ENCODE measurements at regions not wholly inside any gene's neighbourhood (a gene's known extent, or its start where the extent isn't known, plus 50 kb on each side); places are given as distances from the start of the nearest gene placed in this dataset.

DNA sequence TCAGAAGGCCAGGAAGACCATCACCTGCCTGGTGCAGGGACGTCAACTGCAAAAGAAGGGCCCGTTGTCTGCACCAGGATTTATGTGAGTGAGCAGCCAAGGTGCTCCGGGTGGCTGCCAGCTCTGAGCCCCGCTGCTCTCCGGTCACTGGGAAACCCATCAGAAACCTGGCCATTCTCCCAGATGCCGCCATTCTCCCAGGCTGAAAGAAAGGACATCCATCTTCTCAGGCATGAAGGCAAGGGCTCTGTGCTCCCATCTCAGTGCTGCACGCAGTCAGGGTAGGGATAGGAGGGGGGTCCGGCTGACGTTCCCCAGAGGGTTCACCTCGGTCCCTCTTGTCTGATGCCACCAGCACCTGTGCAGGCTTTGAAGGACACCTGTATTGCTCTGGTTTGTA lies 158.4 kb downstream of the ERCC6L2 start:
- H2AFZ ChIP-seq (ENCODE audit: low read depth) = no peak overlapping the region
- no peaks in the 10 kb centered on the region for H4K20me1 ChIP-seq (ENCODE audit: insufficient read depth)
- no peak overlapping the region for H3K4me2 ChIP-seq
- H3K9ac ChIP-seq = no peak overlapping the region
- no peaks in the 10 kb centered on the region for H3K4me1 ChIP-seq (ENCODE audit: low read depth, poor library complexity, severe bottlenecking)
- no peak for TF ChIP-seq CTCF (conservative IDR thresholded peaks at IDR 0.05; ENCODE audit: low read depth, low read length)
- no peaks in the 10 kb centered on the region for H3K36me3 ChIP-seq (ENCODE audit: insufficient read depth)
- H3K79me2 ChIP-seq (ENCODE audit: insufficient read depth, low read depth) = no peaks in the 10 kb centered on the region
- H3K4me3 ChIP-seq (IDR thresholded peaks at IDR 0.05; ENCODE audit: insufficient read depth, low read depth, low read length) = no peak overlapping the region
- no peaks in the 10 kb centered on the region for H3K27me3 ChIP-seq (ENCODE audit: insufficient read depth, low read depth)
- H3K27ac ChIP-seq = no peak overlapping the region

- no peaks in the 10 kb centered on the region for H3K79me2 ChIP-seq (ENCODE audit: insufficient read depth, low read depth)
- no peak overlapping the region for H3K4me2 ChIP-seq
- H3K36me3 ChIP-seq (ENCODE audit: insufficient read depth) = no peaks in the 10 kb centered on the region
- H4K20me1 ChIP-seq (ENCODE audit: insufficient read depth) = no peaks in the 10 kb centered on the region
- H3K27me3 ChIP-seq (ENCODE audit: insufficient read depth, low read depth) = no peaks in the 10 kb centered on the region
- H3K4me3 ChIP-seq (IDR thresholded peaks at IDR 0.05; ENCODE audit: insufficient read depth, low read depth, low read length) = no peak overlapping the region
- no peak for TF ChIP-seq CTCF (conservative IDR thresholded peaks at IDR 0.05; ENCODE audit: low read depth, low read length)
- H3K27ac ChIP-seq = no peak overlapping the region
- H3K9ac ChIP-seq = no peak overlapping the region
- H2AFZ ChIP-seq (ENCODE audit: low read depth) = no peak overlapping the region
- no peaks in the 10 kb centered on the region for H3K4me1 ChIP-seq (ENCODE audit: low read depth, poor library complexity, severe bottlenecking)
Observed at GRCh38 chr9:96031916-96032534, 156.5 kb downstream of the ERCC6L2 start.

DNA sequence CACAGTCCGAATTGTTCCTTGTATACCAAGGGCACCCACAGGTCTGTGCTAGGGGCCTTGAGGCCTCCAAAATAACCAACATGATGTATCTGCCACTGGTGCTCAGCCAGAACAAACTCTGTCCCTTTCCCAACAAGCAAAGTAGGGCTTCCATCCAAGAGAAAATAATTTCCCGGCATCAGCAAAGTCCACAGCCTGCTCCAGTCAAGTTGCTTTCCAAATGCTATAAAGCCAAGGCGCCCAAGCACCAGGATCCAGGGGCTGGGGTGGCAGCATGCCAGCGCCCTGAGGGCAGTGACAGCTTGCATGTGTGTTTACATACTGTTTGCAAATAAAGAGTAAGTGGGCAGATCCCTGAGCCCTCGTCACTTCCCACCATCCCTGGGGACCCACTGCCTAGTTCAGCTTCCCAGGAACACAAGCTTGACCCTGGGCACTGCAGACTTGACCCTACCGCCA lies 155.9 kb downstream of the ERCC6L2 start:
- no peak for TF ChIP-seq CTCF (conservative IDR thresholded peaks at IDR 0.05; ENCODE audit: low read depth, low read length)
- Histone ChIP-seq H3K4me2 (no peak overlapping the region), H3K27ac (no peak overlapping the region)

DNA sequence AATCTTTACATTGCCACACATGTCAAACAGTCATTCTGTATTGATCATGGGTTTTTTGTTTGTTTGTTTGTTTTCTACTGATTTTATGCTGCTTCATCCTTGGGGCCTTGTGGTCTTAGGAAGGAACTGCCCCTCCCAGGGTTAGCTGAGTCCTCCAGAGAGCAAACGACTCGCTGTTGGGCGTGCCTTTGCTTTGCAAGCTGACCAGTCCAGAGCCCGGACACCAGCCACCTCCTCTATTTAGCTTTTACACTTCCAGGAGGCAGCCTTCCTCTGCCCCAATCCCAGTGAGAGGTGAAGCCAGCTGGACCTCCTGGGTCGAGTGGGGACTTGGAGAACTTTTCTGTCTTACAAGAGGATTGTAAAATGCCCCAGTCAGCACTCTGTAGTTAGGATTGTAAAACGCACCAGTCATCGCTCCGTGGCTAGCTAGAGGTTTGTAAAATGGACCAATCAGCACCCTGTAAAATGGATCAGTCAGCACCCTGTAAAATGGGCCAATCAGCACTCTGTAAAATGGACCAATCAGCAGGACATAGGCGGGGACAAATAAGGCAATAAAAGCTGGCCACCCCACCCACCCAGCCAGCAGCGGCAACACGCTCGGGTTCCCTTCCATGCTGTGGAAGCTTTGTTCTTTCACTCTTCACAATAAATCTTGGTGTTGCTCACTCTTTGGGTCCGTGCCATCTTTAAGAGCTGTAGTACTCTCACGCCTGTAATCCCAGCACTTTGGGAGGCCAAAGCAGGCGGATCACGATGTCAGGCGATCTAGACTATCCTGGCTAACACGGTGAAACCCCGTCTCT lies 154.4 kb downstream of the ERCC6L2 start:
- H3K27me3 ChIP-seq (ENCODE audit: insufficient read depth, low read depth) = no peaks in the 10 kb centered on the region
- no peak overlapping the region for H3K9ac ChIP-seq
- H3K4me3 ChIP-seq (IDR thresholded peaks at IDR 0.05; ENCODE audit: insufficient read depth, low read depth, low read length) = no peak overlapping the region
- no peaks in the 10 kb centered on the region for H4K20me1 ChIP-seq (ENCODE audit: insufficient read depth)
- no peak overlapping the region for H2AFZ ChIP-seq (ENCODE audit: low read depth)
- no peaks in the 10 kb centered on the region for H3K36me3 ChIP-seq (ENCODE audit: insufficient read depth)
- H3K4me1 ChIP-seq (ENCODE audit: low read depth, poor library complexity, severe bottlenecking) = no peaks in the 10 kb centered on the region
- no peak overlapping the region for H3K27ac ChIP-seq
- no peaks in the 10 kb centered on the region for H3K79me2 ChIP-seq (ENCODE audit: insufficient read depth, low read depth)
- TF ChIP-seq CTCF (conservative IDR thresholded peaks at IDR 0.05; ENCODE audit: low read depth, low read length) = no peak
- no peak overlapping the region for H3K4me2 ChIP-seq

More for the DNA sequence above, 155.9 kb downstream of the ERCC6L2 start:
- H3K9ac ChIP-seq = no peak overlapping the region
- no peak overlapping the region for H3K4me3 ChIP-seq (IDR thresholded peaks at IDR 0.05; ENCODE audit: insufficient read depth, low read depth, low read length)
- H3K36me3 ChIP-seq (ENCODE audit: insufficient read depth) = no peaks in the 10 kb centered on the region
- no peak overlapping the region for H2AFZ ChIP-seq (ENCODE audit: low read depth)
- no peaks in the 10 kb centered on the region for H3K27me3 ChIP-seq (ENCODE audit: insufficient read depth, low read depth)
- H3K4me1 ChIP-seq (ENCODE audit: low read depth, poor library complexity, severe bottlenecking) = no peaks in the 10 kb centered on the region
- H4K20me1 ChIP-seq (ENCODE audit: insufficient read depth) = no peaks in the 10 kb centered on the region
- no peaks in the 10 kb centered on the region for H3K79me2 ChIP-seq (ENCODE audit: insufficient read depth, low read depth)

All from KMS-11 (cell line).